ENCODE measurements at regions not wholly inside any gene's neighbourhood (a gene's known extent, or its start where the extent isn't known, plus 50 kb on each side); places are given as distances from the start of the nearest gene placed in this dataset.

- ATAC-seq: no peak
- TF ChIP-seq POU6F1 (CRISPR knock-in tag; IDR thresholded peaks at IDR 0.05; ENCODE audit: borderline replicate concordance, low read depth) (no peak), ZFP30 (CRISPR knock-in tag; IDR thresholded peaks at IDR 0.05) (no peak), SNAI2 (CRISPR knock-in tag; IDR thresholded peaks at IDR 0.05) (no peak), ZNF70 (CRISPR knock-in tag; IDR thresholded peaks at IDR 0.05) (no peak), RARB (CRISPR knock-in tag; IDR thresholded peaks at IDR 0.05) (no peak), OSR1 (CRISPR knock-in tag; IDR thresholded peaks at IDR 0.05) (no peak), ESRRG (CRISPR knock-in tag; IDR thresholded peaks at IDR 0.05) (no peak), ARNTL (CRISPR knock-in tag; IDR thresholded peaks at IDR 0.05; ENCODE audit: borderline replicate concordance, low read depth) (no peak), PPARA (CRISPR knock-in tag; IDR thresholded peaks at IDR 0.05; ENCODE audit: borderline replicate concordance) (no peak), CREB5 (CRISPR knock-in tag; IDR thresholded peaks at IDR 0.05; ENCODE audit: low read depth) (no peak), ISL1 (CRISPR knock-in tag; IDR thresholded peaks at IDR 0.05) (no peak), ZNF565 (CRISPR knock-in tag; conservative IDR thresholded peaks at IDR 0.05; ENCODE audit: low read depth) (no peak), CSRNP3 (CRISPR knock-in tag; IDR thresholded peaks at IDR 0.05) (no peak), GLIS3 (CRISPR knock-in tag; IDR thresholded peaks at IDR 0.05) (no peak), TCF4 (CRISPR knock-in tag; IDR thresholded peaks at IDR 0.05; ENCODE audit: borderline replicate concordance) (no peak), ZC3H10 (CRISPR knock-in tag; IDR thresholded peaks at IDR 0.05) (no peak), TOX (CRISPR knock-in tag; IDR thresholded peaks at IDR 0.05; ENCODE audit: borderline replicate concordance) (no peak), TSHZ2 (CRISPR knock-in tag; IDR thresholded peaks at IDR 0.05) (no peak)
Measured at GRCh38 chr3:30102356-30102755, 504.0 kb upstream of the TGFBR2 start.

GRCh38 chr3:30103186-30103585 lies 503.2 kb upstream of the TGFBR2 start:
- no peak for TF ChIP-seq ISL1 (CRISPR knock-in tag; IDR thresholded peaks at IDR 0.05)
- no peak for TF ChIP-seq PATZ1 (CRISPR knock-in tag; IDR thresholded peaks at IDR 0.05; ENCODE audit: borderline replicate concordance)
- no peak for TF ChIP-seq CSDC2 (CRISPR knock-in tag; IDR thresholded peaks at IDR 0.05)
- TF ChIP-seq POU6F1 (CRISPR knock-in tag; IDR thresholded peaks at IDR 0.05; ENCODE audit: borderline replicate concordance, low read depth): no peak
- TF ChIP-seq ZFP30 (CRISPR knock-in tag; IDR thresholded peaks at IDR 0.05): no peak
- TF ChIP-seq TCF4 (CRISPR knock-in tag; IDR thresholded peaks at IDR 0.05; ENCODE audit: borderline replicate concordance): no peak
- TF ChIP-seq BACH2 (CRISPR knock-in tag; IDR thresholded peaks at IDR 0.05; ENCODE audit: borderline replicate concordance): no peak
- no peak for TF ChIP-seq TOX (CRISPR knock-in tag; IDR thresholded peaks at IDR 0.05; ENCODE audit: borderline replicate concordance)
- no peak for TF ChIP-seq TSHZ2 (CRISPR knock-in tag; IDR thresholded peaks at IDR 0.05)
- TF ChIP-seq ARNTL (CRISPR knock-in tag; IDR thresholded peaks at IDR 0.05; ENCODE audit: borderline replicate concordance, low read depth): no peak
- TF ChIP-seq GLIS3 (CRISPR knock-in tag; IDR thresholded peaks at IDR 0.05): no peak
- TF ChIP-seq CSRNP3 (CRISPR knock-in tag; IDR thresholded peaks at IDR 0.05): no peak
- no peak for TF ChIP-seq SNAI2 (CRISPR knock-in tag; IDR thresholded peaks at IDR 0.05)
- TF ChIP-seq OSR1 (CRISPR knock-in tag; IDR thresholded peaks at IDR 0.05): no peak
- ATAC-seq: no peak

Measured in SK-N-SH treated with all-trans-retinoic acid at 6 μM for 48 hours (cell line).